ENCODE measurements at regions not wholly inside any gene's neighbourhood (a gene's known extent, or its start where the extent isn't known, plus 50 kb on each side); places are given as distances from the start of the nearest gene placed in this dataset.

DNA sequence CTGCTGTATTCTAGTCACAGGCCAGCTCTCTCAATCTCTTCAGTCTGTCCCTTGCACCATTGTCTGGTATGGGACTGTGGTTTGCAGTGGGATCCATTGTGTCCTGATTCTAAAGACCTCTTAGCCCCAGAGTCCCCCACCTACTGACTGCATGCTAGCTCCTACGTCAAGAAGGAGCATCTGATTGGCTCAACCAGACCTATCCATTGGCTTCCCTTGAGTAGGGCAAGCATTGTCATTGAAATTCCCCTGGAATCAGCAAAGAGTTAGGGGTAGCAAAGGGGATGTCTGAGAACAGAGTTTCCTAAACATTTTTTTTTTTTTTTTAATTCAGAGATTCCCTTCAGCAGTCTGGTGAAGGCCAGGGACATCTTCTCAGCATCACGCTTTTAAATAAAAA lies 175.3 kb upstream of the MPHOSPH6 start:
- no peak for DNase-seq

DNA sequence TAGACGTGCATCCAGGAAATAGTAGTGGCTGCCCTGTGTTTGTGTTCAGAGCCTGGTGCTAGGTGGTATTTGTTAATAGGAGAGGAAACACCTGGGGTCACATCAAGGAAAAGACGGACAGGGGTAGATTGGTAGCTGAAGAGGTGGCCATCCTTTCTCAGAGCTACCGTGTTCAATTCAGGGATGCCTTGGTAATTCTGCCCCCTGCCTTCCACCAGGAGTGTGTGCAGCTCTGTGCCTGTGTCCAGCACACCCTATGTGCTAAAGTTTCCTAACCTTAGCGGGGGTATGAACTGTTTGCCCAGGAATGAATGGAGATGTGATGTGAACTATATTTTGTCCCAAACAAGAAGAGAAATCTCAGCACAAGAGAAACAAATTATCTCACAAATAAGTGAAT lies 174.1 kb upstream of the MPHOSPH6 start:
- DNase-seq: no peak

DNA sequence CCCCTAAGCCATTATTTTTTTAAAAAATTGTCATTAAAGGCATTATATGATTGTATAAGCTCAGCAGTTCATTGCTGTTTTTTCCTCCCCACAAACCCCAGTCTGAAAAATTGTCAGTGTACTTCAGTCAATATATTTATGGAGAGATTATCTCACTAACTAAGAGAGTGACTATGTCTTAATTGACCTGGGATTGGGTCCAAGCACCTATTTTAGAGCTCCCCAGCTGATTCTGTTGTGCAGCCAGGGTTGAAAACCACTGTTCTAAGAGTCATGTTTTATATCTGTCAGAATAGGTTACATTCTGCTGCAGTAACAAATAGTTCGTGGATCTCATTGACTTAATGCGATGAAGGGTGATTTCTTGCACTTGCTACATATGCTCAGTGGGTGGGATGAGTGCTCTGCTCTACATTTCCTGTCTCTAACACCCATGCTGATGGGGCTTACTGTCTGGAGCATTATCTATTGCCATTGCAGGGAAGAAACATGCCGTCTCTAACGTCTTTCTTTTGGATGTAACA lies 171.2 kb upstream of the MPHOSPH6 start:
- no peak for DNase-seq

DNA sequence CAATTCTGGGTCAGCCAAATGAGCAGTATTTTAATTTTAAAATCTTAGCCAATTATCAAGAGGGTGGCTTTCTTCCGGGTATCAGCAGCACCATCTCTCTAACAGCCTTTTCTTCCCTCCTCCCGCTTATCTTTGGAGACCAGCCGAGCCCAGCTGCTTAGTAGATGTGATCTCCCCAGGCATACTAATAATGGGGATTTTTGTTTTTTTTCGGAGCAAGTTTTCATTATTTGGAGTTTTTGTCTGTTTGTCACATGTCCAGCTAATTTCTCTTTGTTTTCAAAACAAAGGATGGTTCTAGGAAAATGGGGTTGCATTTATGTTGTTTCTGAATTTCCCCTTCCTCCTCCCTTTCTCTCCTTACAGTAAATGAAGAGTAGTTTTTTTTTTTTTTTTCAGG lies 170.5 kb upstream of the MPHOSPH6 start:
- DNase-seq: no peak

DNA sequence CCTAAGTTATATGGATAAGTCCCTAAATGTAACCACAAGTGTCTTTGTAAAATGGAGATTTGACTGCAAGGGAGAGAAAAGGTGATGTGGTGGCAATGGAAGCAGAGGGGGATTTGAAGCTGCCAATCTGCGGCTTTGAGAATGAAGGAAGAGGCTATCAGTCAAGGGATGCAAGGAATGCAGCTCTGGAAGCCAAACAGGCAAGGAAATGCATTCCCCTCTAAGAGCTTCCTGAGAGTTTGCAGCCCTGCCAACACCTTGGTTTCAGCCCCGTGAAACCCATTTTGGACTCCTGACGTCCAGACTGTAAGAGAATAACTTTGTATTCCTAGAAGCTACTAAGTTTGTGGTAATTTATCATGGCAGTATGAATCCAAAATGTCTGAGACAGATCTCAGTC lies 167.3 kb upstream of the MPHOSPH6 start:
- DNase-seq: no peak

DNA sequence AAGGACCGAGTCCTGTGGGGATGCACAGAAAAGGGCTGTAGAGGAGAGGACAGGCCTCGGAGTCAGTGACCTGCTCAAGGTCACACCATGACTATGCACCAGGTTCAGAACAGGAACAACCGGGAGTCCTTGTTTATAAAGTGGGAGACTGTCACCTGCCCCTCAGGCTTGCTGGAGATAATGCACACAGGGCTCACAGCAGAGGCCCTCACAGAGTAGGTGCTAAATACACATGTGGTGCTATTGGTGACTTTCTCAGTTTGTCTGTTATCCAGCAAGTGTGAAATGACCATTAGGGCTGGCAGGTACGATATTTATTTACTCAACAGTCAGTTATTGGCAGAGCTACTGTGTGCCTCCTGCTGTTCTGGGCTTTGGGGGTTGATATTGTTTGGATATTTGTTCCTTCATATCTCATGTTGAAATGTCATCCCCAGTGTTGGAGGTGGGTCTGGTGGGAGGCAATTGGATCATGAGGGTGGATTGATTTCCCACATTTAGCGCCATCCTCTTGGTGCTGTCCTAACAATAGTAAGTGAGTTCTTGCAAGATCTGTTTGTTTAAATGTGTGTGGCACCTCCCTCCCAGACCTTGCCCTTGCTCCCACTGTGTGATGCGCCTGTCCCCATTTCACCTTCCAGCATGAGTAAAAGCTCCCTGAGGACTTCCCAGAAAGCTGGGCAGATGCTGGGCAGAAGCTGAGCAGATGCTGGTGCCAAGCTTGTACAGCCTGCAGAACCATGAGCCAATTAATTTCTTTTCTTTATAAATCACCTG lies 162.1 kb upstream of the MPHOSPH6 start:
- no peak for DNase-seq

DNA sequence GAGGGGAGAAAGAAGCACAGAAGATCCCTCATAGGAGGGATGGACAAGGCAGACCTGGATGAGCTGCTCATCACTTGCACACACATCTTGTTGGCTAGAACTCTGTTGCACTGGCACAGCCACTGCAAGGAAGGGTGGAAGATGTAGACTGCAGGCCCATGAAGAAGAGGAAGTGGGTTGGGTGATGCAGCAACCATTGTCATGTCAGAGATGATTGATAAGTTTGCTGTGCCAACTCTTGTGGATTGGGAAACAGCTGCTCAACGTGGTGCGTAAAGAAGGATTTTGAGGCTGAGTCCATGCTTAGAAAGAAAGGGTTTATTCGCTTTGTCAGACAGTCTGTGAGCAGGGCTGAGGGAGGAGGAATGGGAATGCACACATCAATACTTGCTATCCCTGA lies 161.4 kb upstream of the MPHOSPH6 start:
- no peak for DNase-seq

DNA sequence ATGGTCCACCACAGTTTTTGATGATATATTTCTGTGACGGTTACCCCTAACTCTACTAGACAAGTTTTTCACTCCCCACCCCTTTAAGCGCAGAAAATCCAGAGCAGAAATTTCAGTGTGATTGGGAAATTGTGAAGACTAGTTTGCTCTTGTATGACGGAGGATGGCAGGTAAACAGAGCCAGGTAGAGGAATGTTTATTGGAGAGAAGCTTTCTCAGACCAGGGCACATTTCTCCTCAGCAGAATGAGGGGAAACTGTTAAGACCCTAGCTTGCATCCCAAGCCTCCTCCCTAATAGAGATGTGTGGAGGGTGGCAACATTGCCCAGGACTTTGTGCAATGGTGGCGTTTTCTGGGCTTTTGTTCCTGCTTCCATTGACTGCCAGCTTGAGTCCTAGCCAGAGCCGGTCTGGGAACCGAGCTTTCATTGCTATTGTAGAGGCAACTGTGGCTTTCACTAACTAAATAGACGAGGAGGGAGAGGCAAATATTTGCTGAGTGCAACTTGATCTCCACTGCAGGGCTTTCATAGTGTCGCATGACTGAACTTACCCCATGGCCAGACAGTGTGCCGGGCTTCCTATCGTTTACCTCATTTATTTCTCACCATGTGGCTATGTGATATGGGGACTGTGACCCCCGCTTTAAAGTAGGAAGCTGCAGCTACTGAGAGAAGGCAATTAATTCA lies 159.6 kb upstream of the MPHOSPH6 start:
- DNase-seq: no peak

DNA sequence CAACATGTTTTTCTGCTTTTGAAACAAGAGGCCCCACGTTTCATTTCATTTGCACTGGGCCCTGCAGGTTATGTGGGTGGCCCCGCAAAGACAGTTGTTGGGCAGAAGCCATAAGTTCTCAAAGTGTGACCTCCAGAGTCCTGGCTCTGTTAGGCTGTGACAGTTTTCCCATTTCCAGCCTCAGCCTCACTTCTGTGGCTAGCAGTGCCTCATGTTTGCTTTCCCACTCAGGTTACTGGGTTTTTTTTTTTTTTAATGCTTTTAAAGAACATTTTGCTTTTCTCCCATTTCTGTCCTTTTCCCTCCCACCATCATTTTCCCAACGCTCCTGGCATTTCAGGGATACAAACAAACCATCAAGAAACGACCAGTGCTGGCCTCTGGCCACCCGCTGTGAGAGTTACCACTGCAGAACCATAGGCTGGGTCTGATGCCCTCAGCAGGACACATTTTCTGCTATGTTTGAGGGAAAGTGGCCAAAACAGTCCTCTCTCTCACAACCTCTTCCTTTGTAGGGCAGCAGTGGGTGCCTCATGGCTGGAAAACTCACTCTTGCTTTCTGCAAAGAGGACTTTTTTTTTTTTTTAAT lies 159.0 kb upstream of the MPHOSPH6 start:
- no peak for DNase-seq

DNA sequence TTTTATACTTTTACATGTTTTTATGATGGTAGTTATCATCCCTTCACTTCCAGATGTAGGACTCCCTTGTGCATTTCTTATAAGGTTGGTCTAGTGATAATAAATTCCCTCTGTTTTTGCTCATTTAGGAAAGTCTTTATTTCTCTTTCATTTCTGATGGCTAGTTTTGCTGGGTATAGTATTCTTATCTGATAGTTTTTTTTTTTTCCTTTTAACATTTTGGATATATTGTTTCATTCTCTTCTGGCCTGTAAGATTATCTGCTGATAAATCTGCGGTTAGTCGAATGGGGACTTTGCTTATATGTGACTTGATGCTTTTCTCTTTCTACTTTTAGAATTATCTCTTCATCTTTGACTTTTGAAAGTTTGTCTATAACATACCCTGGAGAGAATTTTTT lies 153.1 kb upstream of the MPHOSPH6 start:
- no peak for DNase-seq

DNA sequence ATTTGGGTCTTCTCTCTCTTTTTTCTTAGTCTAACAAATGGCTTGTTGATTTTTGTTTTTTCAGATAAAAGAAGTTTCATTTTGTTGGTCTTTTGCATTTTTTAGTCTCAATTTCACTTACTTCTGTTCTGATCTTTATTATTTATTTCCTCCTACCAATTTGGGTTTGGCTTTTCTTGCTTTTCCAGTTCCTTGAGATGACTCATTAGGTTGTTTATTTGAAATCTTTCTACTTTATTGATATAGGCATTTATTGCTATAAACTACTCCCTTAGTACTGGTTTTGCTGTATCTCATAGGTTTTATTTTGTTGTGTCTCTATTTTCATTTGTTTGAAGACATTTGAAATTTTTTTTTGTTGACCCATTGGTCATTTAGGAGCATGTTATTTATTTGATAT lies 152.2 kb upstream of the MPHOSPH6 start:
- no peak for DNase-seq

DNA sequence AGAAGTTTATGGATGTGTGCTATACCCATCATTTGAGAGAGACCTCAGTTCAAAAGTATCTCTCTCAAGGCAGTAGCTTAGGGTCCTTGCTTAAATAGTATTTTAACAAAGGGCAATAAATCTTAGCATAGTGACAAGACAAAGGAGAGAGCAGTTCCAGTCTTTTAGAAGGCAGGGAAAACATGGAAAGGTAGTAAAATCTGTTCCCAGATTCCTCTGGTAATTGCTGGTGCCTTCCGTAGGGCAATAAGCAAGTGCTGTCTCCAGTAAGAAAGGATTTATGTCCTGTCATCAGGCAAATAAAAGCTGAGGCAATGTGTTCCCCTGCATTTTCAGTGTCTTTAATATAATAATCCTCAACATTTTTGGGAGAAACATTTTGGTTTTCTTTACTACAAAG lies 149.0 kb upstream of the MPHOSPH6 start:
- no peak for DNase-seq

DNA sequence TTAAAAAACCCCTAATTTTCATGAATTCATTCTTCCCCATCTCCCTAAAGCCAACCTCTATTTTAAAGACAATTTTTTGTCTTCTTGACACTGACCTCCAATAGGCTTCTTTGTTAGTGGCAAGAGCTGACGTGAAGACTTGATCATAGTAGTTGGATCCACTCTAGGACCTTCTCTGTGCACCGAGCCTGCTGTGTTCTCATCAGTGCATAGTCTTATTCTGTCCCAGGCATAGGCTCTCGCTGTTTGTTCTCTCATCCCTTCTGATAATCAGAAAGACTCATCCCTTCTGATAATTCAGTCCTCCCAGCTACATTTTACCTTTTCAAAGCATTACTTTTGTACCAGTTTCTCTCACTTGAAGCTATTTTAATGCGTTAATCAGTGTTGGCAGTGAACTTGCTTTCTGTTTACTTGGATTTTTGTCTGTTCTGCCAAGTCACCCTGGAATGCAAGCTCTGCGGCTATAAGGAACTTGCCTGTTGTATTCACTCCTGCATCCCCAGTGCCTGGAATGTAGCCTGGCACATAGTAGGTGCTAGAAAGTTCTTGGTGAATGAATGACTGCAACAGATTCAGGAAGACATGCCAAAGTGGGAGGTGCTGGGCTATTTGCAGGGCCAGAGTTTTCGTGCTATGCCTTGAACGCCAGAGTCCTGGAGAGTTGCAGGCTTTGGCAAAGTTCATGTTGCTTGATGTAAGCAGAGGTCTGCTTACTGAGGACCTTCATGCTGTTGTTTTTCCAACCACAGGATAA lies 147.6 kb upstream of the MPHOSPH6 start:
- DNase-seq: no peak

DNA sequence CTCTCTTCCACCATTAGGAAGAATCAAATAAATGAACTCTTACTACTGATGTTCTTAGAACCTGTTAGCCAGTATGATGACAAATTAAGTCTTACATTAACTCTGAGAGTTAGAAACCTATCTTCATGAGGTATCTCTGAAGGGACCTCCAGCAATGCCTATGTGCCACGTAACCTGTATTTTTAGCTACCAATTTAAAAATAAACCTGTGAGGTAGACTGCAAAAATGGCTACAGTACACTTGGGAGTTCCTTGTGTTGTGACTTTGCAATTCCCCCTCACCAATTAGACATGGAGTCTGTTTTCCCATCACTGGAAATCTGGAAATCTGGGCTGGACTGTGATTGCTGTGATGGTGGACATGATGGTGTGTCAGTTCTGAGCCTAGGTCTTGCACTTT lies 143.7 kb upstream of the MPHOSPH6 start:
- no peak for DNase-seq

DNA sequence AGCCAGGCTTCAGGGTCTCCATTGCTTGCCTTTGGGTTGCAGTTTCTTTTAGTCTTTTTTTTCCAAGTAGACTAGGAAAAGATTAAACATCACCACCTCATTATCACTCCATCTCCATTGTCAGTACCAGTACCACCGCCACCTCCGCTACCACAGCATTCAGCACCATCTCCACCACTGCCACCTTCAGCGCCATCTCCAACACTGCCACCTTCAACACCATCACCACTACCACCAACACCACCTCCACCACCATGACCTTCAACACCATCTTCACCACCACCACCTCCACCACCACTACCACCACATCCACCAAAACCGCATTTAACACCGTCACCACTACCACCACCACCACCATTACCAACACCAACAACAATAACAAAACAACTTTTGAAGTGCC lies 141.5 kb upstream of the MPHOSPH6 start:
- no peak for DNase-seq

DNA sequence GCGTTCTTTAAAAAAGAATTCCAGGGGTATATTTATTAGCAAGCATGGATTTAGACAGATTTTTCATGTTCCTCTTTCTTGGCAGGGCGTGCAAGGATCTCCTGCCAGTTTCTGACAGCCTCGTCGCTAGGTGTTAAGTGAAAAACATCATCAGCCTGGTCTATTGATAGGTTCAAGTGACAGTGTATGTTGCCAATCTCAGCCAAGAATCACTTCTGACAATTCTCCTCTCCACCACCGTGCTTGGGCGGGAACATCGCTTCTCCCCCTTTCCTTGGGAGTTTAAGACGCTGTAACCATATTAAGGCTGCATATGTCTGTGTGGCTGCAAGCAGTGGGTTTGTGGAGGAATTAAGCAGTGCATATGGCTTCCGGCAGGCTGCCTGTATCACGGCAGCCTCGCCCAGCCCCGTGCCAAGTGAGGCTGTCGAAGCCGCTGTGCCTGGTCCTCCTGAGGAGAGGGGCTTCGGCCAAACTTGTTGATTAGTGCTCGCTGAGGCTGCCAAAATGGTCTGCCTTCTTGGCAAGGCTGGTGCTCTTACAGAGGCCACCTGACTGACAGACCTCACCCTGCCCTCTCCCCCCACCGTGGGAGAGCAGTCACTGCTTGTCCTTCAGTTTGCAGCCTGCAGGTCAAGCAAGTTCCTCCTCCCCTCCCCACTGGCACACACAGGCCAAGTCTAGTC lies 132.2 kb upstream of the MPHOSPH6 start:
- DNase-seq: no peak

DNA sequence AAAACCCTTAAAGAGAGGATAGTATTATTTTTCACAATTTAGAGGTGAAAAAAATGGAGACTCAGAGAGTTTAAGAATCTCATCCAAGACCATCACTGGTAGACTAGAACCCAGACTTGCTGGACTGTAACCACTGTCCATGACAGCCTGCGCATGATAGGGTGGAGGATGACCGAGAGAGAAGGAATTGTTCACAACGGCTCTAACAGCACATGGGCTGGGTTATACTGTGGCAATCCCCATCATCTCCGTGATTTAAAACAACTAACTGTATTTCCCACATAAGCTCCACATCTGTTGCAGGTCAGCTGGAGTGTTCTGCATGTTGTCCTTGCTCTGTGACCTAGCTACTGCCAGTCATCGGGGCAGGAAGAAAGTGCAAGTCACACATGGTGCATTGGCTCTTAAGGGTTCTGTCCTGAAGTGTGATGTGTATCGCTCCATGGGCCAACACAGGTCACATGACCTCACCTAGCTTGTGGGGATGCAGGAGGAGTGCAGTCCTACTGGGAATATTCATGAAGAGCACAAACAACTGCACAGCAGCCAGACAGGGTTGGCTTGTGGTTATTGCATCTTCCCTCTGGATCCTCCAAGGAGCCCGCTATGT lies 131.2 kb upstream of the MPHOSPH6 start:
- DNase-seq: no peak

DNA sequence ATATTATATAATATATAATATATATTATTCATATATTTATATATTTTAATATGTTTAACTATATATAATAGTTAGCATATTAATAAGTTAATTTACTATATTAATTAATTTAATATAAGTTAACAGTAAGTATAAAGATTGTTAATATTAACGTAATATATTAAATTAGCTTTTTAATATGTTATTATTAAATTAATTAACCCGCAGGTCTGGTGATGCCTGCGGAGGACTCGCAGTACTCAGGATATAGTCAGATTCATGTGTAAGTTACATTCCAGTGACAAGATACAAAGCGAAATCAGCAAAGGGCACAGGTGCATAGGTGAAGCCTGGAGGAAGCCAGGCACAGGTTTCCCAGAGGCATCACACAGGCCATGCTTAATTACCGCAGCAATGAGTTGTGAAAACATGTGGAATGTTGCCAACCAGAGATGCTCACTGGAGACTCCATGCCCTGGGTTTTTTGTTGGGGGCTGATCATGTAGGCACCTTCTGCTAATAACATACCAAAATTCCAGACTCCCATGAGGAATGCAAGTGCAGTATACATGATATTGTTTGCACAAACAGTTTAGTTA lies 130.4 kb upstream of the MPHOSPH6 start:
- no peak for DNase-seq

DNA sequence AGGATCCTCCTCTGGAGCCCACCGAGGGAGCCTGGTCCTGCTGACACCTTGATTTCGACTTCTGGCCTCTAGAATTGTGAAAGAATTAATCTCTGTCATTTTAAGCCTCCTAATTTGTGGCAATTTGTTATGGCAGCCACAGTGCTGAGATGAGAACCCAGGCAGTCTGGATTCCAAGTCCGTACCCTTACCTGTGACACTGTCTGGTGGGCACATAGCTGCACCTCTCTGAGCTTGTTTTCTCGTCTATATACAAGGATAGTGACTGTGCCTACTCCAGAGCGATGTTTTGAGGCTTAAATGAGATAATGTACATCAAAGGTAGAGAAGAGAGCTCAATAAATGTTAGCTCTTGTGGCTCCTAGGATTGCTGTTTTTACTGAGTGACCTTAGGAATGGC lies 128.4 kb upstream of the MPHOSPH6 start:
- DNase-seq: no peak

DNA sequence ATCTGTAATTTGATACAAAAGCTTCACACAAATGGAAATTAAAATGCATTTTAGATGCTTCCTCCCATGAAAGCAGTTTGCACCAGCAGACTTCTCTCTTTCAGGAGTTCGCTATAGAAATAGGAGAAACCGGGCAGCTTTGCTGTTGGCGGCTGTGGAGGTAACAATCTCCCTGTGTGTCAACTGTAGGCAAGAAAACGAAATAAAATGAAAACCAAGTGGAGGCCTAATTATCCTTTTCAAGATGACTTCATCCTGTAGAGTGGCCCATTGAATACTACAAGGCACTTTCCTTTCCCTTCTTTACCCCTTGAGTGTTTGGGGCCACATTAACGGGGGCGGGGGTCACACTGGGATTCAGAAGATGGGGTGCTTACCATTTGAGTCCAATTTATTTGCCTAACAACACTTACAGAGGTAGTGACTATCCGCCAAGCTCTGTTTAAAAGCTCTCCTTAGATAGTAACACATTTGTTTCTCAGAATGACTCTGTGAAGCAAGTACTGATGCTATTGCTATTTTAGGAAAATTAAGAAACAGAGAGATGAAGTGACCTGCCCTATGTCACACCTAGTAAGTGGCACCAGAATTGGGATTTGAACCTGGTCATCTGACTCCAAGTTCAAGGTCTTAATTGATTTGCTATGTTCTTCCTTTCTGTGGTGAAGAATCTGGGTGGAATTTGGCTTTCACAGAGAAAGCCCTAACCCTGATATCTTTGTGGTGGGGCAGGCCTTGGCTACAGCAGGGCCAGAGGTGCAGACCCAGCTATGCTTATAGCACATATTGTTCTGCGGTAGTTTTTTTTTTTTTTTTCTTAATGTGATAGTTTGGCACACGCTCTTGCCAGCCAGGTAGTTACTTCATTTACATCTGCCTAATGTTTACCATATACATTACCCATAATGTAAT lies 125.5 kb upstream of the MPHOSPH6 start:
- no peak for DNase-seq

DNA sequence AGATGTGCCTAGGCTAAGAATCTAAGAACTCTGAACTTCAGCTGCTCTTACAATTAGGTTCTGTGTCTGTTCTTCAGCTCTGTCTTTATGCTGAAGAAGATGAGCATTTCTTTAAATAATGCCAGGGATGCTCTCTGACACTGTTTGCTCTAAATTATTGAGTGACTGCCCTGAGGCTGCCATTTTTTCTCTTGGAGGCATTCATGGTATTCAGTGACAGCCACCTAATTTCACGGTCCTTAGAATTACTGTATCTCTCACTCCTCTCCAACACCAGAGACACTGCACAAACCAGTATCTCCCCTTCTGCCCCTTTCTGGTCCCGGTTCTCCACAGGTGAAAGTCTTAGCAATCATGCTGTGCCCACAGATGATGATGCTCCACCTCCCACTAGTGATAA lies 123.6 kb upstream of the MPHOSPH6 start:
- DNase-seq: no peak

Data from retina (tissue), 1 donor.